ENCODE measurements at regions not wholly inside any gene's neighbourhood (a gene's known extent, or its start where the extent isn't known, plus 50 kb on each side); places are given as distances from the start of the nearest gene placed in this dataset.
"Not testable (repeated sequence)": the region's sequence is repeated elsewhere in the genome, so short reads cannot be mapped to it uniquely, and the experiment has no call there.

DNA sequence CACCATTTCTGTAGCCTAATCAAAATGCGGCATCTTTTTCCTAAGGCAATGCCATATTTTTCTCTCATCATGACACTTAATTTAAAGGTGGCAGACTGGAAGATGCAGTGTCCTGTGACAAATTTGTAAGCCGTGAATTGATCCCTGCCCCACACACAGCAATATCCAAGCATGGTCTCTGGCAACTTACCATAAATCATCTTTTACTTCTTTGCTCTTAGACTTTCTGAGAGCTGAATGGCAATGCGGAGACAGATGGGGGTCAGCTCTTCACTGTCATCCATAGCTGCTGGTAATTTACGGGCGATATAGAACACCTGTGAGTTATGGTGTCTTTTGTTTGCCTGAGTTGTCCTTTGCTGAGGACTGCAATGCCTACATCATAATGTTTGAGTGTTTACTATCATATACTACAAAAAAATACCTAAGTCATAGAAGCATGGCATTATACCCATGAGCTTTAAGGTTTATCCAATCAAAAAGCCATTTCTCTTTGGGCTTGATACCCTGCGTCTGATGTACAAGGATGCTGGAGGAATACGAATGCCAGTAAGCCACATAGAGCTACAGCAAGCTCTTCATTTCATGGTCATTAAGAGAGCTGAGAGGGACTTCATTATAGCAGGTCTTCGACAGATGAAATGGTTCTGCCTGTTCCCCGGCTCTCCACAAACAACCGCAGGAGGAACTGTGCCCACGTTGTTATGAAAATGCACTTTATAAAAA lies 148.1 kb downstream of the TRIML1 start:
- no peak for DNase-seq

DNA sequence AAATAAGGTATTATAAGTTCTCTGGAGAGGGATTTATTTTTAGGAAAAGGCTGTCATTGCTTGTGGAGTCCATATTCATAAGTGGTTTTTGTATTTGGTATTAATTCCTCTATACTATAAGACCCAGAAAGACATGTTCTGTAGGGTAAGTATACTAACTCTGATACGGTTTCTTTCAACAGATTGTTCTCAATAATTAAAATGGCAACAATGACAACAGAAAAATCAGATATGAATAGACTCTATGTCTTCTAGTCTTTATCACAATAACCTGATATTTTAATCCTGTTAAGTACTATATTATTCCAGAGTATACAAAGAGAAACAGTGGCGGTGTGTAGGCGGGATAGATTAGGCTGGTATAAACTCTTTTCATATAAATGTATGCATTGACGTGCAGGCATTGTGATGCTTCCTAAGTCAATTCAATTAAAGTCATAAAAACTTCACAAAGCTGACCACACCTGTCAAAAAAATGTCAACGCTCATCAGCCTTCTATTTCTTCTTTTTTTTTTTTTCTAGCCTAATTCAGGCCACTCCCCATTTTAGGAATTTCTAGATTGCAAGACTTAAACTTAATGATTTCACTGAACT lies 150.4 kb downstream of the TRIML1 start:
- DNase-seq, result no peak

DNA sequence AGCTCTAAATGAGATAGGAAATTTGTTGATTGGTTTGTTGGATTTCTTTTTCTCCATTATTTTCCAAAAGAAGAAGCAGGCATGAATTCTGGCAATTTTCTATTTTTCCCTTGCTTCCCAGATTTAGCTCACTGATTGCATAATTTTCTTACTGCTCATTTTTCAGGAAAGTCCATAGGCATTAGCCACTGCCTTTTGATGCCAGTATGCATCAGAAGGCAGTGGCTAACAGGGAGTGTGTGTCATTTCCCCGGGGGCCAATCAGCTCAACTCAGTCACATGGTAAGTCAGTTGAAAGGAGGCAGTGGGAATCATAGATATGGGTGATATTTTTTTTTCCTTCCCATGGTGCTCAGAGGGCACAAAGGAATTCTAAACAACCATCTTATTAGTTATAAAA lies 156.7 kb downstream of the TRIML1 start:
- no peak for DNase-seq

DNA sequence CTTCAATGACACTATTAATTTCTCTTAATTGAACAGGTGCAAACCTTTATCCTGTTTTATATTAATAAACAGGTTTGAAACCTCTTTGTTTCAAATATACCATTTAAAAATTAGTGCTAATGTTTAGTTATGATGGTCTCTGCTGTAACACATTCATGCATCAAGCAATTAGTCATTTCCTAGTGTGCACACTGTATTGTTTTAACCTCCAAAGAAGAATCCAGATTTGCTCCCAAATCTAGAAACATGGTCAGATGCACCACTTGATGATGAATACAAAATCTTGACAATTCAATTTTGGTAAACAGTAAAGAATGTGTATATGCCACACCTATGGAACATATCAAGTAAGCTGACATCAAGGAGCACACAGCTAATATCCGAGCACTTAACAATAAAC lies 157.1 kb downstream of the TRIML1 start:
- DNase-seq, result no peak

DNA sequence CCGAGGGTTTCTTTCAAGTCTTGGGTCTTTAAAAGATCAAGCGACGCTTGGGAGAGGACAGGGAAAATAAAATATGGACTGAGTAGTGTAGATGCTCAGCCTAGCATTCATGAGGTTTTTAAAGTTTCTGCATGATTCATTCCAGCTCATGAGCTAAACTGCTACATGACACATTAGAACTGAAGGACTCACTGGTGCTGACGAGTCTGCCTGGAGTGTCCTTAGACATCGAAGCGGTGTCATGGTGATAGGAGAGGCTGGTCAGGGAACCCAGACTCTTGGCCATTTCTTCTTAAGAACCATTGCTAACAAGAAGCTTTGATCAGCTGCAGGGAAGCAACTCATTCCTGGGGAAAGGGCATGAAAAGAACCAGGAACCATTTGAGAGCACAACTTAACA lies 158.6 kb downstream of the TRIML1 start:
- no peak for DNase-seq

DNA sequence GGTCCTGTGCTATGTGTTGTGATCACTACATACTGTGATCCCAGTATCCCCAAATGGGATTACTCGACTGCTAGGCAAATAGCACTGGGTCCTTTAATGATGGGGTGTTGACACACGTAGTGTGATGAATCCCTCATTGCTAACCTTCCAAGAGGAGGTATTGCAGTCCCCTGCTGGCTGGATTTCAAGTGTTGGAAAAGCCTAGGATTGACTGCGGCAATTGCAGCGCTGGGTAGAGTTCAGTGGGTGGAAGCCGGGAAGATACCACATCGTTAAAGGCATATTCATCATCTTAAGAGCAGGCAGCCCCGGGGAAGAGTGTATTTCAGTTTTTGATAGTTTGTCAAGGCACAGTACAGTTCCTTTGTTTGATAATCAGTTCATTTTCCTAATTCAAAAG lies 159.9 kb downstream of the TRIML1 start:
- DNase-seq, result no peak

DNA sequence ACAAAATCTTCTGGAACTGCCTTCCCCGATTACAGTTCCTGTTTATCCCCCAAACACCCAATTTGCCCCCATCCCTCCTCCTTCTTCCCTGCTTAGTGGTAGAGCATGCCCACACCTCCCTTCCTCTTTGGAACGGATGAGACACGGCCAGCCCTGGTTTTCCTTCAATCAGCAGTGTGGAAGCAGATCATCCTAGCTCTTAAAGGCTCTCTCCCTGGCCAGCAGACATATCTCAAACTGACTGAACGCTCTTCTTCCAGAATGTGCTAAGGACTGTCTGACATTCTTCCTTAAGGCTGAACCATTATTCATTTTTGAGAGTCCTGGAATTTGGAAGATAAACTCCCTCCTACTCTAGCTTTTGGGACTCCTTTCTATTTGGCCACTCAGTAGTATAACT lies 161.1 kb downstream of the TRIML1 start:
- no peak for DNase-seq

DNA sequence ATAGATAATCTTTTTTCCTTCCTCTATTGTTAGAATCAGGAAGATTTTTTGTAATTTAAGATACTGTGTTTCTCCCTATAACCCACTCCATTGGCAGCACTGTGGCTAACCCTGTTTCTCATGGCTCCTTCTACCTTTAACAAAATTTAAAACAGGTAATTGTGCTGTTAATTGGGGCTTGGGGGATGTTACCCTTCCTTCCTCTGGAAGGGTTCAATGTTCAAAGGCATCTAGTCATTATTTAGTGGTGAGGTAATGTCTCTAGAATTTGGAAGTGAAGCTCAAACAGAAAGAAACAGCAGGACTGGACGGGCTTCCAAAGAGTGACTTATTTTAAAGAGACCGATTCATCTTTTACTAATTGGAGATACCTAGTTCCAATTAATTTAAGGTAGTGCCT lies 166.4 kb downstream of the TRIML1 start:
- DNase-seq, result no peak

DNA sequence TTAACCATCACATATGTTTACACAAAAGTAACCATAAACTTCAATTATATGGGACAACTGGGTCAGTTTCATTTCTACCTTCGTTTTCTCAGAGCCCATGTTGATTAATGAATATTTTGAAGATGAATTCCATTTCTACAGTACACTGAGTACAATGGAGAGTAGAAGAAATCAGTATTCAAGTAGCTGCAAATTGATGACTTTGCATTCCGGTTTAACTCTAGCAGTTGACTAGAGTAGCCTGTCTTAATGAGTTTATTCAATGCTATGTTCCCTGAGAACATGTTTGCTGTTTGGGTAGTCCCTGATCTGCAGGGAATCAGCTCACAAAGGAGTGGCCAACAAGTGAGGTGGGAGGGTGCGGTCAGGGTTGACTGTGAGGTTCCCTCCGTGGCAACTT lies 168.3 kb downstream of the TRIML1 start:
- no peak for DNase-seq

DNA sequence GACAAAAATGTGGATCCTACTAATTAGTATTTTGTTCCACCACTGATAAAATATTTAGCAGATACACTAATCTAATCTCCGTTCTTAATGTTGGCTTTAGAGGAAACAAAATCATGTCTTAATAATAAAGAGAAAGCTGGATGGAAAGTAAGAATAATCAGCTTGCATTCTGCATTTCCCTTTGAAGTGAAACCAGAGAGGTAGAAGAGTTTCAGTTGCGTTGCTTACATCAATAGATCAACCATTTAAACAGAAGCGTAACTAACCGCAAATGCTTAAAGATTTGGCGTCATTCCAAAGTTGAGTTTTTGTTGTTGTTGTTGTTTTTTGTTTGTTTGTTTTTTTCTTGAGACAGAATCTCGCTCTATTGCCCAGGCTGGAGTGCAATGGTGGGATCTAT lies 168.9 kb downstream of the TRIML1 start:
- no peak for DNase-seq

DNA sequence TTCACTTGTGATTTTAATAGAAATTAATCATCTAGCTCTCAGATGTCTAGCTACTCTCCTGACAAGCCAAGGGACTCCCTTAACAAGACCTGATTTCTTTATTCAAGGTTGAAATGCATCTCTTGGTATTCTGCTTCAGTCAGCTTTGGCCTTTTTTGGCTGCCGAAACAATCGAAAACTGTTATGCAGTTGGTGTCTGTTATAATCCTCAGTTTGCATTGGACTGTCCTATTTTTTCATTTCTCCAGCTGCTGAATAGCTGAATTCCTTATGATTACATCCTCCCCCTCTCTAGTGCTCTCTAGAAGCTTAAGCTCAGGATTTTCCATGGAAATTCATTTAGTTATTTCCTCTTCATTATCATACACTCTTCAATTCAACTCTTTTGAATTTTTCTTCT lies 177.2 kb downstream of the TRIML1 start:
- DNase-seq, result no peak

DNA sequence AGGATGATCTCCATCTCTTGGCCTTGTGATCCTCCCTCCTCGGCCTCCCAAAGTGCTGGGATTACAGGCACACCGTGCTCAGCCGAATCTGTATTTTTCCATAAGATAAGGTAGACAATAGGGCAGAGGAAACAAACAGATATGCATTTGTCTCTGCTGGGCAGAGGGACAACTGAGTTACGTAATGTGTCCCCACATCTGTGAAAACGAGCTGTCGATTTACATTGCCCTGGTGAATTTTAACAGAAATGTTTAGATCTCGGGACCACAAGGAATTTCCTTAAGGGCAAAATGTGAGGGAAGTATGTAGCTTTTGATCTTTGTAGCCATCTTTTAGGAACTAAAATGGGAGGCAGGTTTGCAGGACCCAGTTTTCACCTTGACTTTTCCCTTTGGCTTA lies 189.7 kb downstream of the TRIML1 start:
- no peak for DNase-seq

DNA sequence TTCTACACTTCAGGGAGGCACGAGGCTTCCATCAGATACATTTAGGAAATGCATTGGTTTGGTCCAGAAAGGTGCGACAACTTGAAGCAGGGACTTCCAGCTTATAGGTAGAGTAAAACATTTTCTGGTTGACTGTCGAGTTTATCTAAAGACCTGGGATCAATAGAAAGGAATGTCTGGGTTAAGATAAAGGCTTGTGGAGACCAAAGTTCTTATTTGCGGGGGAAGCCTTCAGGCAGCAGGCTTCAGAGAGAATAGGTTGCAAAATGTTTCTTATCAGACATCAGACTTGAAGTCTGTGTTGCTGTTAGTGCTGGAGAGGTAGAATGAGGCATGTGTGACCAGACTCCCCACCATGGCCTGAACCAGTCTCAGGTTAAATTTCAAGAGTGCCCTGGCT lies 190.3 kb downstream of the TRIML1 start:
- no peak for DNase-seq

DNA sequence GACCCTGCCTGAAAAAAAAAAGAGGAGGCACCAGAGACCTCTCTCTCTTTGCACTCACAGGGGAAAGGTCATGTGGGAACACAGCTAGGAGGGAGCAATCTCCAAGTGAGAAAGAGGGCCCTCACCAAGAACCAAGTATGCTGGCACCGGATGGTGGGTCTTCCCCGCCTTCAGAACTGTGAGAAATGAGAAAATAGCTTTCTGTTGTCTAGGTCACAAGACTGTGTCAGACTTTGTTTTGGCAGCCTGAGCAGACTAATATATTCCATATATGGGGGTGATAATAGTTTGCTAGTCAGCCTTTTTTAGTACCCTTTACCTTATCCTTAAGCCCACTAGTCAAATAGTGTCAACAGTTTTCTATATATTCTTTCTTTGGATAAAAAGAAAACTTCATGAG lies 193.0 kb downstream of the TRIML1 start:
- no peak for DNase-seq

DNA sequence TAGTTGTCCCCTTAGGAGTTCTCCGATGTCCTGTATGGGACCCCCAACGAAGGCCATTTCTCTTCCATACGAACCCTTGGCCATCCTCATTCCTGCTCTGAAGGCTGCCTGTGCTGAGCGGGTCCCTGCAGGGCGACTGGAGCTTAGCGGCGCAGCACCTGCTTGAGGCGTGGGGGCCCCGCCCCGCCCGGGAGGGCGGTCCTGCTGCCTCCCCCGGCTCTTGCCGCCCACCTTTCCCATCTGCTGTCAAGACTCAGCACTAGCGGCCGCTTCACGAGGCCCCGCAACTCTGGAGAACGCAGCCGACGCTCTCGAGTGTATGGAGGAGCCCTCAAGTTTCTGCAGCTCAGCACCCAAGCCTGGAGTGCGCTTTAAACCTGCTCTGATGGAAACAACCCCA lies 197.7 kb downstream of the TRIML1 start:
- no peak for DNase-seq

DNA sequence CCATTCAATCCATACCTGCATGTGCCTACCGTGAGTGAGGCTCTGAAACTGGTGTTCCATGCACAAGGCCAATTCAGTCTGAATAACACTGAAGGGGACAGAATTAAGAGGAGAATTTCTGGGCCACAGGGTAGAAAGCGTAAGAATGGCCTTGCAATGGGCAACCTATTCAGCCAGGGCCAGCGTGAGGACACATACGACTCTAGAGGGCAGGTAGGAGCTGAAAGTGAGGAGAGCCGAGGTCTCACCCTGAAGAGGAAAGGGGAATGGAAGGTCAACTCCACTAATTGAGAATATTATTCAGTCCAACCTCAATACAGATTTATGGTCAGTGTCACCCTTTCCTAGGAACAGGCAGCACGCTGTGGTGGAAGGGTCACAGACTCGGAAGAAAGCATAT lies 202.2 kb downstream of the TRIML1 start:
- DNase-seq, result no peak

DNA sequence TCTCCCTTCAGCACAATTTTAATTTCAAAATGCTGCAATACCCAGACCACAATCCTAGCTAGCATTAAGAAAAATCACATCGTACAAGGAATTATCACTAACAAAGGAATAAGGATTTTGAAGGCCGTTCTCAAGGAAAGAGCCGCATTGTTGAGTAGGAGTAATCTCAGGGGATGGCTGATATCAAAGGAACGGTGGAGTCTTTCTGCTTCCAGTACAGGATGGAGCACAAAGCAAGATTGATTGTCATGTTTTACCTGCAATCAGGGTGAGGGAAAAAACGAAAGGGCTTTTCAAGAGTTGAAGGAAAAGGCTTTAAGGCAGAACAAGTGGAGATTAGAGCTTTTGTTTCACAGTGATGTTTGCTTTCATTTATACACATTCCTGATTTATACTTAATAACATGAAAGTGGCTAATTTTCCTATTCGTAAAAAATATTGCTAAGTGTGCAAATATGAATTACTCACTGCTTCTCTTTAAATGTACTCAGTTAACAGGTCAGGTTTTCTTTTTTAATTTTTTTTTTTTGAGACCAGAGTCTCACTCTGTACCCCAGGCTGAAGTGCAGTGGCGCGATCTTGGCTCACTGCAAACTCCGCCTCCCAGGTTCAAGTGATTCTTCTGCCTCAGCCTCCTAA lies 207.0 kb downstream of the TRIML1 start:
- no peak for DNase-seq

DNA sequence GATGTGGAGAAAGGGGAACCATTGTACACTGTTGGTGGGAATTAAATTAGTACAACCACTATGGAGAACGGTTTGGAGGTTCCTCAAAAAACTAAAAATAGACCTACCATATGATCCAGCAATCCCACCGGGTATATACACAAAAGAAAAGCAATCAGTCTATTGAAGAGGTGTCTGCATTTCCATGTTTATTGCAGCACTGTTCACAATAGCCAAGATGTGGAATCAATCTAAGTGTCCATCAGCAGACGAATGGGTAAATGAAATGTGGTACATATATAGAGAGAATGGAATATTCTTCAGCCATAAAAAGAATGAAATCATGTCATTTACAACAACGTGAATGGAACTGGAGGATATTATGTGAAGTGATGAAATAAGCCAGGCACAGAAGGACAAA lies 208.1 kb downstream of the TRIML1 start:
- no peak for DNase-seq

DNA sequence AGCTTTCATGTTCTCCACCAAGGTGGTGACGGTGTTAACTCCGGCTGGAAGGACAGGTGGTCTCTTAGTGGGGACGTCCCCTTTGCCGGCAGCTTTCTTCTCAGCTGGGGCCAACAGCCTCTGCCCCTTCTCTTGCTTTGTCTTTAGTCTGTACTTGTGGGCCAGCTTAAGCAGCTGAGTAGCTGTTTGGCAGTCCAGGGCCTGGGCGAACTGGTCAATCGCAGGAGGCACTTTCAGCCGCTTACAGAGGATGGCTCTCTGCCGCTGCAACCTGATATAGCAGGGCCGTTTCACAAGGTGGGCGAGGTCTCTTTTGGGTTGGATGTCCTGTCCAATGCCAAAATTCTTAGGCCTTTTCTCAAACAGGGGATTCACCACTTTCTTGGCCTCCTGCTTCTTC lies 210.3 kb downstream of the TRIML1 start:
- DNase-seq, result not testable (repeated sequence)

DNA sequence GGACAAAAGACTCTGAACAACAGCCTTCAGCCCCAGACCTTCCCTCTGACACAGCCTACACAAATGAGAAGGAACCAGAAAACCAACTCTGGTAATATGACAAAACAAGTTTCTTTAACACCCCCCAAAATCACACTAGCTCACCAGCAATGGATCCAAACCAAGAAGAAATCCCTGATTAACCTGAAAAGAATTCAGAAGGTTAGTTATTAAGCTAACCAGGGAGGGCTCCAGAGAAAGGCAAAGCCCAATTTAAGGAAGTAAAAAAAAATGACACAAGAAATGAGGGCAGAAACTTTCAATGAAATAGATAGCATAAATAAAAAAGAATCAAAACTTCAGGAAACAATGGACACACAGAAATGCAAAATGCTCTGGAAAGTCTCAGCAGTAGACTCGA lies 224.0 kb downstream of the TRIML1 start:
- DNase-seq, result no peak

DNA sequence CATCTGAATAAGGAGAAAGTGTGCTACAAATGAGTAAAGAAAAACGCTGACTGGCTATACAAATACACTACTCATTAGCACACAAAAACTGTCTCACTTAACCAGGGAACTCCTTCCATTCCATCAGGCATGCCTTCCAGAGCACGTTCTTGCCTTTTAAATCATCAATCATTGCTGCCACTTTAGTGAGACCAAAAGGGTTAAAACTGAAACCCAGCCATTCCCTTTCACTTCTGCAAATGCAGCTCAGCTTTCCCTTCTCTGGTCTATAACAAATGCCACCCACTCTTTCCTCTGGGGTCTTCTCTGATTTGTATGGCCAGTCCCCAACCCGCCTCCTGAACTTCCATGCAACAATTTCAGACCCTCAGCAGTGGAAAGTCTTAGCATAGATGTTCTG lies 231.5 kb downstream of the TRIML1 start:
- no peak for DNase-seq

DNA sequence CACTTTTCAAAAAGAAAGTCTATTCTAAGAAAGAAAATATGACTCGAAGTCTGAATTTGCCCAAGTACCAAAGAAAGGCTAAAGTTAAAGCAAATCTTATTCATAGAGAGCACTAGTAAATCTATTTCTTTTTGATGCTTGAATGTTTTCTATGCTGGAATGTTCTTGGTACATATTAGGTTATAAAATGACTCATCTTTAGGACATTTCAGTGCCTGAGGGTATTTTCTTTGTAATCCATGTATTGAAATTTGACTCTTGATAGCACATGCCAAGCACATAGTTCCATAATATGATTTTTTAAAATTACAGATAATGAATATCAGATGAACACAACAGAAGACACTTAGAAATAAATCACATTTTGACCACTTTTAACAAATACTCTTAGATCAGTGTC lies 232.8 kb downstream of the TRIML1 start:
- no peak for DNase-seq

DNA sequence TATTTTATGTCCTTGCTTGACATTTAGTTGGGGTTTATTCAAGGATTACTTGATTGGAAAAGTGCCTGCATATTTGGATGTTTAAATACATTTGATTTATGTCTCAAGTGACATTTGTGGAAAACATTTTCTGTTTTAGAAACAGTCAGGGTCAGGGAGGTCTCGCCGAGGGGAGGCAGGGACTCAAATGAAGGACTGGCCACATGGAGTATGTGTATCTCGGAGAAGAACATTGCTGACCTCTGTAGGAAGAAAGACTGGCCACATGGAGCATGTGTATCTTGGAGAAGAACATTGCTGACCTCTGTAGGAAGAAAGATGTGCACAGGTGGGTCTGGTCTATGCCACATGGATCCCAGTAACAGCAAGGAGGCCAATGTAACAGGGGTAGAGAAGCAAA lies 233.6 kb downstream of the TRIML1 start:
- DNase-seq, result peak; percentile 44

DNA sequence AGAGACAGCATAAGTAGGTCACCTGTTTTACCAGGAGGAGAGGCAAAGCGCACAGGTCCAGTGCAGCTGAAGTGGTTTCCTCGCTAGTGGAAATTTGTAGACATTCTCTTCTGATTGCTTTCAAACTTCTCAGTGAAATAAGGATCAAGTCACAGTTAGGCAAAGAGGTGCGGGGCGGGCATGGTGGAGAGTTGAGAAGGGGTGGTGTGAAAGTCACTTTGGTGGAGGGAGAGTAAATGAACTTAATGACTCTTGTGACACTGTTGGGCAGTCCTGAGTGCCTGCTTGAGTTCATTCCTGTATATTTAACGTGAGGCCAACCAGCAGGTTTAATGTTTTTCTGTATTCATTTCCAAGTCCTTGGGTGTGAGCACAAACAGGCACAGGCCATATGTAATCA lies 235.6 kb downstream of the TRIML1 start:
- no peak for DNase-seq

DNA sequence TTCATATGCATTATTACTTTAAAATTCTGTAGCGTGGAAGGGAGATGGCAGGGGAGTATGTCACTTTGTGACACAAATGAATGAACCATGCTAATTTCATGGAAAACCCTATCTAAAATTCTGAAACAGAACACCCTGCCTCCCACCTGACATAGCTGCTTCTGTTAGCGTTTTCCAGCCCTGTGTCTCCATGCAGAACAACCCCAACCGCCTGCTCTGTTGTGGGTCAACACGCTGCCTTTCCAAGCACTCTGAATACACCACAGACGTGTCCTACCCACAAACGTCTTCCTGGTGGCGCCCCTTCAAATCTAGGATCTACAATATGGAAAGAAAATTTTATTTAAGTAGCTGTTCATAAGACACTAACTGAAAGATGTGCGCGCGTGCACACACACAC lies 238.6 kb downstream of the TRIML1 start:
- no peak for DNase-seq
